ENCODE measurements at regions not wholly inside any gene's neighbourhood (a gene's known extent, or its start where the extent isn't known, plus 50 kb on each side); places are given as distances from the start of the nearest gene placed in this dataset.

GRCh38 chr14:31952573-31952972, 124.5 kb upstream of the ARHGAP5 start:
- DNase-seq = no peak
- H3K27ac ChIP-seq (ENCODE audit: low read depth in 1 of 2, low read length in 1 of 2) = no peak overlapping the region
- H3K36me3 ChIP-seq (ENCODE audit: control insufficient read depth in 4 of 4, insufficient read depth in 4 of 4, low read length in 4 of 4) = no peaks in the 10 kb centered on the region
- no peaks in the 10 kb centered on the region for H3K9me3 ChIP-seq (ENCODE audit: control insufficient read depth in 4 of 4, insufficient read depth in 3 of 4, low read length in 3 of 4)
- TF ChIP-seq CTCF (IDR thresholded peaks at IDR 0.05; ENCODE audit: control extremely low read depth, extremely low read depth) = no peak
- no peak overlapping the region for H3K9ac ChIP-seq (ENCODE audit: insufficient read depth in 1 of 2, low read length in 2 of 2)
- H3K4me3 ChIP-seq = no peak overlapping the region
- peaks cover 3 to 43% (median 27%) of the 10 kb centered on the region in 5 donors for H3K4me1 ChIP-seq (ENCODE audit: control insufficient read depth in 5 of 5, insufficient read depth in 5 of 5, low read length in 5 of 5)
- no peak for ATAC-seq (ENCODE audit: insufficient read depth, low FRiP score)
- H3K27me3 ChIP-seq (ENCODE audit: control insufficient read depth in 3 of 3, insufficient read depth in 3 of 3, low read length in 2 of 3) = no peaks in the 10 kb centered on the region
- 89% methylated on average over 1 of the region's 1 CpG for WGBS, 2 donors

GRCh38 chr14:31953210-31953609, 123.9 kb upstream of the ARHGAP5 start:
- H3K9ac ChIP-seq (ENCODE audit: insufficient read depth in 1 of 2, low read length in 2 of 2) = no peak overlapping the region
- H3K36me3 ChIP-seq (ENCODE audit: control insufficient read depth in 4 of 4, insufficient read depth in 4 of 4, low read length in 4 of 4) = no peaks in the 10 kb centered on the region
- no peak for DNase-seq
- peaks cover 3 to 43% (median 21%) of the 10 kb centered on the region in 5 donors for H3K4me1 ChIP-seq (ENCODE audit: control insufficient read depth in 5 of 5, insufficient read depth in 5 of 5, low read length in 5 of 5)
- TF ChIP-seq CTCF (IDR thresholded peaks at IDR 0.05; ENCODE audit: control extremely low read depth, extremely low read depth) = no peak
- no peak overlapping the region for H3K27ac ChIP-seq (ENCODE audit: low read depth in 1 of 2, low read length in 1 of 2)
- H3K27me3 ChIP-seq (ENCODE audit: control insufficient read depth in 3 of 3, insufficient read depth in 3 of 3, low read length in 2 of 3) = no peaks in the 10 kb centered on the region
- ATAC-seq (ENCODE audit: insufficient read depth, low FRiP score) = no peak
- no peak overlapping the region for H3K4me3 ChIP-seq
- H3K9me3 ChIP-seq (ENCODE audit: control insufficient read depth in 4 of 4, insufficient read depth in 3 of 4, low read length in 3 of 4) = no peaks in the 10 kb centered on the region
- 93 to 97% methylated on average over 6 of the region's 6 CpGs for WGBS, 2 donors

- ATAC-seq (ENCODE audit: insufficient read depth, low FRiP score) (no peak), DNase-seq (no peak)
- Histone ChIP-seq H3K36me3 (ENCODE audit: control insufficient read depth in 4 of 4, insufficient read depth in 4 of 4, low read length in 4 of 4) (no peaks in the 10 kb centered on the region), H3K4me3 (no peak overlapping the region), H3K9ac (ENCODE audit: insufficient read depth in 1 of 2, low read length in 2 of 2) (no peak overlapping the region), H3K4me1 (ENCODE audit: control insufficient read depth in 5 of 5, insufficient read depth in 5 of 5, low read length in 5 of 5) (peaks cover 3 to 38% (median 14%) of the 10 kb centered on the region in 5 donors), H3K9me3 (ENCODE audit: control insufficient read depth in 4 of 4, insufficient read depth in 3 of 4, low read length in 3 of 4) (no peaks in the 10 kb centered on the region), H3K27ac (ENCODE audit: low read depth in 1 of 2, low read length in 1 of 2) (no peak overlapping the region), H3K27me3 (ENCODE audit: control insufficient read depth in 3 of 3, insufficient read depth in 3 of 3, low read length in 2 of 3) (no peaks in the 10 kb centered on the region)
- no peak for TF ChIP-seq CTCF (IDR thresholded peaks at IDR 0.05; ENCODE audit: control extremely low read depth, extremely low read depth)
These were observed 122.1 kb upstream of the ARHGAP5 start for GRCh38 chr14:31954991-31955390.

- no peaks in the 10 kb centered on the region for H3K9me3 ChIP-seq (ENCODE audit: control insufficient read depth in 4 of 4, insufficient read depth in 3 of 4, low read length in 3 of 4)
- H3K4me3 ChIP-seq = no peak overlapping the region
- H3K9ac ChIP-seq (ENCODE audit: insufficient read depth in 1 of 2, low read length in 2 of 2) = no peak overlapping the region
- H3K27me3 ChIP-seq (ENCODE audit: control insufficient read depth in 3 of 3, insufficient read depth in 3 of 3, low read length in 2 of 3) = no peaks in the 10 kb centered on the region
- no peaks in the 10 kb centered on the region for H3K36me3 ChIP-seq (ENCODE audit: control insufficient read depth in 4 of 4, insufficient read depth in 4 of 4, low read length in 4 of 4)
- TF ChIP-seq CTCF (IDR thresholded peaks at IDR 0.05; ENCODE audit: control extremely low read depth, extremely low read depth) = no peak
- H3K4me1 ChIP-seq (ENCODE audit: control insufficient read depth in 5 of 5, insufficient read depth in 5 of 5, low read length in 5 of 5) = peaks cover 0 to 29% (median 5%) of the 10 kb centered on the region in 5 donors
- DNase-seq = no peak
- WGBS, 2 donors = 74 to 75% methylated on average over 5 of the region's 5 CpGs
- H3K27ac ChIP-seq (ENCODE audit: low read depth in 1 of 2, low read length in 1 of 2) = no peak overlapping the region
- no peak for ATAC-seq (ENCODE audit: insufficient read depth, low FRiP score)
These were observed 121.0 kb upstream of the ARHGAP5 start for GRCh38 chr14:31955936-31956579.
